HTR-8/SVneo (cell line): ENCODE measurements at regions not wholly inside any gene's neighbourhood (a gene's known extent, or its start where the extent isn't known, plus 50 kb on each side); places are given as distances from the start of the nearest gene placed in this dataset.
"Not testable (repeated sequence)": the region's sequence is repeated elsewhere in the genome, so short reads cannot be mapped to it uniquely, and the experiment has no call there.

Source experiments
- DNase-seq: peaks from one replicate; pipeline ENCODE4 v3.0.0; 2011; ENCODE audit warnings: low spot score, mixed read lengths; ENCODE audit not compliant: insufficient read length
- FAIRE-seq: peaks from 2 replicates; lab custom pipeline; 2011; peaks lifted over from hg19 to GRCh38; lab: Jason Lieb, UNC

DNA sequence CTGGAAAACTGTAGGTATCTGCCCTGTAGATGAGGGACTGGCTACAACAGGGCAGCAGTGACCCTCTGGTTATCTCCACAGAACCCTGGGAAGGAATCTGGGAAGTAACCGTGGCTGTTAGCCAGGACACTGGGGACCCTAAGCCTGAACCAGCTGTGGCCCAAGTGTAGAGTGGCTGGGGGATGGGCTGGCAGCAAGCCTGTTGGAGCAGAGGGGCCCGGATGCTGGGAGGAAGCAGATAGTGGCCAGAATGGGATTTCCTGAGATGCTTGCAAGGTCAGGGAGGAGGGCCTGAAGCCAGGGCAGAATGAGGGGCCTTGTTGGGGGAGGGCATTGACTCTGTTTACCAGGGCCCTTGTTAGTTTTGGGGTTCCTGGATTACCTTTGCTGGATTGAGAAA, 161.0 kb upstream of the EOLA2 start:
- DNase-seq (no peak), FAIRE-seq (no peak)

DNA sequence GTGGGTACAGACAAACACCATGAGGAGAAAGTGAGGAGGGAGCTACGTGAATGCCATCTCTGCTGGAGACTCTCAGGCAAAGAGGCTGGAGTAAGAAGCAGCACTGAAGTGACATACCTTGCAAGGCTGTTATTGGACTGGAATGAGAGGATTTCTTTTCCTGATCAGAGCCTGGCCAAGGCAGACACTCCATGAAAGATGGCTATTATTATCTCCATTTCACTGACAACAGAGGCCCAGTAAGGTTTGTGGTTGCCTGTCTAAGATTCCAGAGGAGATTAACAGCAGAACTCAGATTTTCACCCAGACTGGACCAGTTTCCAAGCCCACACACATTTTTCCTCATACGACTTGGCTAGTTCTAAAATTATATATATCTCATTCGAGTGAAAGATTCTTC, 162.0 kb upstream of the EOLA2 start:
- FAIRE-seq, result no peak

DNA sequence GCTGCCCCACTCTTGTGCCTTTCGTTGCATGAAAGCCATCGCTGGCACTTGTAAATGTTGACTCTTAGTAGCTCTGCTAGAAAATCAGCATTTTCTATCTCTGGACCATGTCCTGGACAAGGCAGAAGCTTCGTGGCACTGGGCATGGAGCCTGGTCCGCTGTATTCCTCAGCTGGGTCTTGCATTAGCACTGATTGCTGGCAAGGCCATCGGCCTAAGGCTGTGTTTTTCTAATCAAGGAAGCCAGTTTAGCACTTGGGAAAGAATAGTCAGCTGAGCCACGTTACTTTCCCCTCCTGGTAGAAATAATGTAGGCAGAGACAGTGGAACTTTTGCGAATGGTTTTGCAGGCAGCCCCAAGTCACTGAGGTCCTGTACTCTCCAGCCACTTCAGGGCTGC, 180.2 kb upstream of the EOLA2 start:
- DNase-seq (no peak), FAIRE-seq (no peak)

More for the DNA sequence above, 162.0 kb upstream of the EOLA2 start:
- DNase-seq, result no peak

DNA sequence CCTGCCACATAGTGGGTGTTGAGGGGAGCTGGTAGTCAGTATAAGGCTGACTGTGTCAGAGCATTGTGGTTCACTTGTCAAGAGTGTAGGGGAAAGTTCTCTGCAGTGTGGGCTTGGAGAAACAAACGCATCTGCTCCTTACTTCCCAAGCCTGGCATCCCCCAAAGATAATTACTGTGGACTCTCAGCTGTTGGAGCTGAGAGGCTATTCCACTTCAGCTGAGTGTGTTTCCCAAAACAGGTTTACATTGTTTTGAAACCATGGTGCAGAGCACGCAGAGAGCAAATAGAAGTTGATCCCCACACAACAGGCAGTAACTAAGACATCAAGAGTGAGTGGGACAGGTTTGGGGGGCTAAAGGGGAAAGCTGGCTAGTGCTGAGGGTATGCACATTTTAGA, 181.0 kb upstream of the EOLA2 start:
- FAIRE-seq, result no peak

DNA sequence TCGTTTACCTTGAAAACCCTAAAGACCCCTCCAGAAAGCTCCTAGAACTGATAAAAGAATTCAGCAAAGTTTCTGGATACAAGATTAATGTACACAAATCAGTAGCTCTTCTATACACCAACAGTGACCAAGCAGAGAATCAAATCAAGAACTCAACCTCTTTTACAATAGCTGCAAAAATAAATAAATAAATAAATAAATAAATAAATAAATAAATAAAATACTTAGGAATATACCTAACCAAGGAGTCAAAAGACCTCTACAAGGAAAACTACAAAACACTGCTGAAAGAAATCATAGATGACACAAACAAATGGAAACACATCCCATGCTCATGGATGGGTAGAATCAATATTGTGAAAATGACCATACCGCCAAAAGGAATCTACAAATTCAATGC, 186.8 kb upstream of the EOLA2 start:
- DNase-seq, FAIRE-seq: not testable (repeated sequence)

More for the DNA sequence above, 181.0 kb upstream of the EOLA2 start:
- DNase-seq, result no peak

DNA sequence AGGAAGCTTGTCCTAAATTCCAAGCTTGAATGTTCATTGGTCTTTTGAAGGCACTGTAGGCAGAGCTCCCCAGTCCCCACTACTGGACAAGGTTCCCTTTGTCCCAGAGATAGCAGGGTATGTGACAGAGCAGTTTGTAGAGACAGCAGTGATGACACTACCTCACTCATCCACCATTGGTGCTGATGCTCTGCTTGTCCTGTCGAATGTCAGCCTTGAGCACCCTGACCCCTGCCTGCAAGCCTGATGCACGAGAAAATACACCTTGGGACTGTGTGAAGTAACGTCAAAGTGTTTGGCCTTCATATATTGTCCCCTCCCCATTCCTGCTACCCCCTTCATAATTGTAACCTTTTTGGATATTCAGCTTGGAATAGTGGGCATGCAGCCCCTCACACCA, 188.9 kb upstream of the EOLA2 start:
- DNase-seq (no peak), FAIRE-seq (no peak)

DNA sequence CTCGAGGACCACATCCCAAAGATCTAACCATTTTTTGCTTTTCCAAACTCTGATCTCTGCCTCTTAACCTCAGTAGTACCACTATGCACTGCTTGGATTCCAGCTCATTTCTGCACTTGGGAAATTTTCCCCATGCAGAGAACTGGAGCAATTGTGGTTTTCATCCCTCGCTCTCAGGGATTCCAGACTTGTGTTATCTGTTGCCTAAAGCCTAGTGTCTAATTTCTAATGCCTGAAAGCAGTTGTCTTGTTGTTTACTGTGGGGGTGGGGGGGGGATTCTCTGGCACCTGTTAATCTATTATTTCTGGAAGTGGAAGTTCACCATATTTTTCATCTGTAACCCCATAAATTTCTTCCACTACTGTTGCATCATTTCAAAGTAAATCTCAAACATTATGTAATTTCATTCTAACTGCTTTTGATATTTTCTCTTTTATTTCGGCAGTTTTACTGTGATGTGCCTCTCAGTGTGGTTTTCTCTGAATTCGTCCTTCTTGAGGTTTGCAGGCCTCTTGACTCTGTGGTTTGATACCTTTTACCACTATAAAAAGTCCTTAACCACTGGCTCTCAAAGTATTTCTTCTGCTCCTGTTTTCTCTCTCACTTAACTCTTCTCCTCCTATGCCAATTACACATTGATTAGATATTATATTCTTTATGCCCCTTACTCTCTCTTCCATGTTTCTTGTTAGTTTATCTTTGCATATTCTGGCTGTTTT, 205.6 kb upstream of the EOLA2 start:
- no peak for FAIRE-seq
- DNase-seq, result no peak

DNA sequence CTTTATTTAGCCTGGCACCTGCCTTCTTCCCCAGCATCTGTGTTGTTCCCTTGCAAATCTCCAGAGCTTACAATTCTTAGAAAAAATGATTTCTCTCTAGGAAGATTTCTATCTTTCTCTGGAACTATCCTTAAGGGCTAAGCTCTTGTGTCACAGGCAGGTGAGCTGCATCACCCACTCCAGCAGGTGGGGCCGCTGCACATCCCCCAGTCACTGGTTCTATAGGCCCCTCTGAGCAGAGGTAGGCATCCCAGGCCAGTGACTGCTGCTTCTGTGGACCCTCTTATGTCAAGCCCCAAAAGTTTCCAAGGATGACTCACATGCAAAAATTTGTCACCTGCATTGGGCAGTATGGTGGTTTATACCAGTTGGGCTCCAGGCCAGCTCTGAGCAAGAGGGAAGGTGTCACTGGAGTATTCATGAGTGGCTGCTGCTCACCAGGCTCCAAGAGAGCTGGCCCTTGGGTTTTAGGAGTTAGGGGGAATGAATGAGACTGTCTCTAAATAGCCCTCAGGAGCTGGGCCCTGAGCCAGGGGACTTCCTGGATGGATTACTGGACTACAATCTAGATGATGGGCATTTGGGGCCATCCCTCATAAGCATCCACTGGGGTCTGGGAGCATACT, 208.1 kb upstream of the EOLA2 start:
- DNase-seq, result no peak
- no peak for FAIRE-seq

DNA sequence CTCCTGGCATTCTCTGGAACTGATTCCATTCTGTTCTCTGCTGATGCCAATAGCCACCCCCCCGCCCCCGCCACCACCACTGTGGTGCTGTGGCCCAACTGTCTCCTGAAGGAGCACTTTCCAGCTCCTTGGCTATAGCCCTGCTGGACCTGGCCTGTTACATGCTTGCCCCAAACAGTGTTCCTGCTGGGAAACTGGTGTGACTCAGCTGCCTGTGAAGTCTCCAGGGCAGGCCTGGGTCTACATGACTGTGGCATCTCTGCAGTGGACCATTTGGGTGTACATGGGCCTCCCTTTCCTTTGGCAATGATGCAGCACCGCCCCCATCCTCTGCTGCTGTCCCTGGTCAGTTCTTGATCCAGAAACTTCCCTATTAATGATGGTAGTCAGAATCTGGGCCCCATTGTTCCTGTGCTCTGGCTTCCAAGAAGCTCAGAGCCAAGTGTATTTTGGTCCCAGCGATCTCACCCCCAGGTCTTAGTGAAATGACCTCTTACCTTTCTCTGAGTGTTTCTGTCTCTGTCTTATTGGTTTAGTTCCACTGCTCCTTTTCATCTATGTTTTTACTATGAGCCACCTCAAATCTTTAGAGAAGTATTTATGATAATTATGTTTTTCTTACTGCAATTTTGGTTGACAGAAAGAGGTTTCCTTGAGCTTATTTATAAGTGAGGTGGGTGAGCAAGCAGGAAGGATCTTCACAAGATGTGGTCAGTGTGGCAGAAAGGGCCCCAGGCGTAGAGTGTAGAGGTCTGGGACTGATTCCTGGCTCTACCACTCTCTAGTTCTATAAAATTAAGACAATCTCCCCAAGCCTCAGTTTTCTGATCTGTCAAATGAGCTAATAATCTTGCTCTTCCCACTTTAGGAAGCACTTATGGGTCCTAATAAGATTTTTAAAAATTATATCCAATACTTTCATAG, 210.7 kb upstream of the EOLA2 start:
- no peak for DNase-seq
- no peak for FAIRE-seq

DNA sequence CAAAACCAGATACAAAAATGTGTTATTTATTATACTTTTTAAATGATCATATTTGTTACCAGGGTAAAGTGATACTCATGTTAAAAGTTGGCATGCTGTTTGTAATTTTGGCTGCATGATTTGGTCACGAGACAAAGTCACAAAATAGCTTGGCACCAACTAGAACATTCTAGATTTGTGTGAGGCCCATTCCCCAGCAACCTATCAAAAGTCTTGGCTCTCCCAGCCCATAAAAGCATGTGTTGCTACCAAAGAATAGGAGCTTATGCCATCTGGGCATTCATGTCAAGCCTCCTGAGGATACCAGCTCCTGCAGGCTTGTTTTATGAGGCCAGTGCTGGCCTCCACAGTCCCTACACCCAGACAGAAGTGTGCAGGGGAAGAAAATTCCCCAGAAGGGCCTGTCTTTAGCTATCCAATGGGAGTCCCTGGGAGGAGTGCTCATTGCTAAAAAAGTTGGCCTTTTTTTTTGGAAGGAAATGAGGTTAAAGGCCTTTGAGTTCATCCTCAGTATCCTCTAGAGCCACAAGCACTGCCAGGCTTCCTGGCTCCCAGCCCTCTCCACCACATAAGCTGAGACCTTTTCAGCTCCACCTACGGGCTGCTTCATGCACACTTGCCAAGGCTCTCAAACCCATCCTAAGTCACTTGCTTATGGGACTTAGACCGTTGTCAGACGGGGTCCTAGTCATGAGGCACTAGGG, 211.9 kb upstream of the EOLA2 start:
- FAIRE-seq, result no peak

DNA sequence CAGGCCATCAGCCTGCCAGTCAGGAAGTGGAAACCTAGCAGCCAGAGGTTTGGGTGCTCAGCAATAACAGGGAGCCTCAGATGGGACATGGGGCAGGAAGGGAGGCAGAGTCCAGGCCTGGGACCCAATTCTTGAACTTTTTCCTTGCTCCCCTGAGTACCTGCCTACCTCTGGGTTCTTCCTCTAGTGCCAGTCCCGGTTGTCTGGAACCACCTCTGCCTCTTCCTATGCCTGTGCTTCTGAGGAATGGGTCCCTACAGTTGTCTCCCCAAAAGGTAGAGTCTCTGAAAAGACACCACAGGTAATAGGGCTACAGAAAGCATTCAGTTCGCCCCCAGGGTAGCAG, 212.4 kb upstream of the MAMLD1 start:
- FAIRE-seq, result no peak
- no peak for DNase-seq

More for the DNA sequence above, 211.9 kb upstream of the EOLA2 start:
- DNase-seq, result no peak

DNA sequence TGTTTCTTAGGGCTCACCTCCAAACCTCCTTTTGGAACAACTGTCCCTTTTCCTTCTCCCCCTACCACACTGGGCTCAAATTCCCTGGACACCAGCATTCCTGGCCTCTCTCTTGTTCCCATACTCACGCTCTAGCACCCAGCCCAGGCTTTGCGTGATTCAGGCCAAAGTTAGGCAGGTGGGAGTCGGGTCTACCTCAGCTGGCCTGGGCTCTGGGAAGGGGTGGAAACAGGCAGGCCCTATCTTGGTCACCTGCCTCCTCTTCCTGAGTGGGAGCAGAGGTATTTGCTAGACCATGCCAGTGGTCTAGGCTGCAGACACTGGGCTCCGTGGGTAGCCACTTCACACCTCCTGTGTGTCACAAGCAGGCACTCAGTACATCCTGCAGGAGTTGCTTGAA, 211.1 kb upstream of the MAMLD1 start:
- DNase-seq, result no peak
- no peak for FAIRE-seq

DNA sequence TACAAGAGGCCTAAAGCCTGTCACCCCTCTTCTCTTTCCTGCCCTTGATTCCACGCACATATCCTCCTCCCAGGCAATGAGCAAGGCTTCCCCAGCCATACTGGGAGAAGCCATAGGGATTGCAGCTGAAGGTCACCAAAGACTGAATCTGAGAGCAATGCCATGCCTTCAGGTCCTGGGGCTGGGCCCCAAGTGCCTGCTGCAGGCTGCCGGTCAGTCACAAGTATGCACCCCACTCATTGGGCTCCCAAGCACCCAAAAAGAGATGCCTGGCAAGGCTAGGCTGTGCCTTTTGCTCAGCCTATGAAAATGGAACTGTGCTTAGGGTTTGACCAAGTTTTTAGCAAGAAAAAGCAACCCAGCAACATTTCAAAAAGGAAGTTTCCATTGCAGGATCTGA, 210.6 kb upstream of the MAMLD1 start:
- no peak for FAIRE-seq
- no peak for DNase-seq

DNA sequence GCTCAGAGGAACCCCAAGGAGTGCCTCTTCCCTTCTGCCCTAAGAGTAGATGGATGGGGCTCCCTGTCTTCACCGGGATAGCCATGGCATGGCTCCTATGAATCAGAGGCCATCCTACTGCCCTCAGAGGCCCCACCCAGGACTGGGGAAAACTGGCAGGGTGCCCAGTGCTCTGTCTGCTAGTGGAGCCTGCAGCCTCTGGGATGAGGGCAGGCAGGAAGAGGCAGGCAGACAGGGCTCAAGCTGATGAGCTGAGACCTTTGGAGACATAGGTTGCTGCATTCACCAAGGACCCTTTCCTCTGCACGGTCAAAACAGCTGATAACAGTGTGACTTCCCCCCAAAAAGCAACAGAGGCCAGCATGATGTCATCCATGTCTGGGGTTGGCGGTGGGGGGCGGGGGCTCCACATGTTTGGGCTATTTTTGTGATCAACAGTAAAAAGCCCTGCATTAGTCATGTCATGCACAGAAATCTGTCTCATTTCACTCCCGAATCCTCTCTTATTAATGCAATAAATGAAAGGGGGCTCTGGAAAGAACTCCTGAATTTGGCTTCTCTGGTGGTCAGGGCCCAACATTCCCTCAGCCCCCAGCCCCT, 207.6 kb upstream of the MAMLD1 start:
- FAIRE-seq (no peak), DNase-seq (peak; percentile 21)

DNA sequence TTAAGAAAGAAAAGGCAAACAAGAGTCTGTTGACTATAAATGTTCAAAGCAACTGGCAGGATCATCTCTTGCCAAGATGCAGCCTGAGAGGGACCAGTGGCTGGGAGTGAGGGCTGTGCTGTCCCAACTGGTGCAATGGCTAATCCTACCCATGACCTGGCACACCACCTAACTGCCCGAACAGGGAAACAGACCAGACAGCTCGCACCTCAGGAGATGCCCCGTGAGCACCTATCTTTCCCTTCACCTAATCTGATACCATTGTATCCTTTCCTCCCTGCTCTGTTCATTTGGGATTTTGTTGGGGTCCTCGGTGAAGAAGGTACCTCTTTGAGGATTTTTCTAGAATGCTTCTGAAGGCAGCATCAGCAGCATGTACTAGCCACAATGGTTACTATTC, 206.5 kb upstream of the MAMLD1 start:
- DNase-seq (no peak), FAIRE-seq (no peak)

DNA sequence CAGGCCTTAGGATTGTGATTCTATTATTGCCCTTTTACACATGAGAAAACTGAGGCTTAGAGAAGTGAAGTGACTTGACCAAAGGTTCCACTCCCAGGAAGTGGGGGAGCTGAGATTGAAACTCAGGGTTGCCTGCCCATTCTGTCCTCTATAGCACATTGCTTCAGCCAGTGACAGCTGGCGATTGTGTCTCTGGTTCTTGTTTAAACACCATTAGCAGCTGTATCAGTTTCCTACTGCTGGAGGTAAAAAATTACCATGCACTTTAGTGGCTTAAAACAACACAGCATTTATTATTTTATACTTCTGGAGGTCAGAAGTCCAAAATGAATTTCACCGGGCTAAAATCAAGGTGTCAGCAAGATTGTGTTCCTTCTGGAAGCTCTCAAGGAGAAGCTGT, 205.8 kb upstream of the MAMLD1 start:
- no peak for FAIRE-seq
- DNase-seq, result no peak

DNA sequence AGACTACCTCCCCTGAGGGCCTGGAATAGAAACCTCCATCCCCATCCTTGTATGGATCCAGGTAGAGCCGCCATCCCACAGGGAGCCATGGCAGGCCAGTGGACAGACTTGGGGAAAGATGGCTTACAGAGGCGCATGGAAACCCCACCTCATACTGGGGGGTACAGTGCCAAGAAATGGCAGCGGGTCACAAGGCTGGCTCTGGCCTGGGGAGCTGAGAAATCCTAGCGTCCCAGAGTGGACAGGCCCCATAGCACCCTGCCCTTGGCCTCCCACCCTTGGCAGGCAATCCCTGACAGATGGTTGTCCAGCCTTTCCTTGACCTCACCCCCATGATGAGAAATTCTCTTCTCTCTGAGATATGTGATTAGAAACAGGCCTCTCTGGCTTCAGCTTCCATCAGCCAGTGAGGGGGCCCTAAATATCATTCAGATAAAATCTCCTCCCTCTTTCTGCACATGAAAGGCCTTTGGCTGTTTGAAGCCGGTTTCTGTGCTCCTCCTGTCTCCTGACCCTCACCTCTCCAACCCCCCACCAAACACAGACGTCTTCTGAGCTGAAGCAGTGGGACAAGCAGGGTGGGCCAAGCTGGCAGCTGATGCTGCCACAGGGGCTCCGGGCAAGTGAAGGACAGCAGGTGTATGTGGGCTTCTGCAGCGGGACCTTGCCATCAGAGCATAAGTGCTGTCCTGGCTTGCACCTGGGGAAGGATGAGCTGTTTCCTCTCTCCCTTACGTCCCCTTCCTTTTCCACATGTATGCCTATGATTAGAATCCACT, 204.4 kb upstream of the MAMLD1 start:
- no peak for FAIRE-seq
- DNase-seq, result no peak

DNA sequence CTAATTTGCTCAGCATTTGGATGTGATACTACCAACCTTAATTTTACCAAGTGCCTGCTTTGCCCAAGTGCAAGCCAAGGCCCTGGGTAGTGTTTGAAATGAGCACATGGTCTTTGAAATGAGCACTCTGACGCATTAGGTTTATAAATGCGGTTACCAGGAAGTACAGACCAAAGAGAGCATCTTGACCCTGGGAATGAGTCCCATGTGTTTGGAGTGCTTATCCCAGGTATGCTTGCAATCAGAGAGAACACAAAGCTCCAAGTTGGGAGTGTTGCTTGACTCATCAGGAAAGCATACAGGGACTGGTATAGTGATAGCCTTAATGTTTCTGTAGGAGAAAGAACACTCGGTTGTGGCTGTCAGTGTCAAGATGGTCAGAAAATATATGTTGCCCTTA, 203.6 kb upstream of the MAMLD1 start:
- DNase-seq (no peak), FAIRE-seq (no peak)

DNA sequence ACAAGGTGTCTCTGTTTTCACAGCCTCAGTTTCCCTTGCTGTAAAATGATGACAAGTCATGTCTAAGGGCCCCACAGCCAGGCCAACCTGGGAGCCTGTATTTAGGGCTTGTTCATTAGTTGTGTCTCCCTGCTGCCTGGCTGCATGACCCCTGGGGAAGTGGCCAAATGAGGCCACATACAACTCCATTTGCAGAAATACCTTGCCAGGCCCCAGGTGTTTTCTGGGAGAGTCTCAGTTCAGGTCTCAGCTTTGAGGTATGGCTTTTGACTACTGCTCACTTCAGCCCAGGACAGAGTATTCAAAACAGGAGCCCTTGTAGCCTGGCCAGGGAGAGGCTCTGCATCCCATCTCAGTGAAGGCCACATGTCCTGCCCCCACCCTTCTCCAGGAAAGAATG, 202.5 kb upstream of the MAMLD1 start:
- FAIRE-seq (no peak), DNase-seq (no peak)
